CD14-positive monocyte (primary cell): ENCODE measurements at regions not wholly inside any gene's neighbourhood (a gene's known extent, or its start where the extent isn't known, plus 50 kb on each side); places are given as distances from the start of the nearest gene placed in this dataset.

Experiments
- DNase-seq, 3 donors: peaks; one replicate each; pipeline ENCODE4 v3.0.0-alpha.2; 2011 to 2022
- H2AFZ ChIP-seq: 2 replicates; pipeline ENCODE4 v1.6.0; 2012; ENCODE audit warnings: mild to moderate bottlenecking, low read depth, low read length, inconsistent platforms; ENCODE audit not compliant: insufficient read depth, poor library complexity, severe bottlenecking
- H3K27ac ChIP-seq, 2 donors: 1 replicate in 1 of 2; 2 replicates in 1 of 2; pipeline ENCODE4 v1.5.1; 2012 to 2013; ENCODE audit warnings: low read length in 2 of 2, control low read depth in 1 of 2, inconsistent platforms in 1 of 2, low read depth in 1 of 2, mild to moderate bottlenecking in 1 of 2
- H3K27me3 ChIP-seq, 2 donors: one replicate each; pipeline versions ENCODE4 v1.6.0 to v1.6.1; 2011 to 2013; ENCODE audit warnings: low read length in 2 of 2; ENCODE audit not compliant: control insufficient read depth in 2 of 2, insufficient read depth in 2 of 2
- H3K36me3 ChIP-seq, 2 donors: replicated peaks in 1 of 2; 1 replicate in 1 of 2; 2 replicates in 1 of 2; pipeline versions ENCODE4 v1.5.1 to v1.6.1; 2012 to 2013; ENCODE audit warnings: low read length in 2 of 2, control low read depth in 1 of 2, inconsistent platforms in 1 of 2, mild to moderate bottlenecking in 1 of 2; ENCODE audit not compliant: insufficient read depth in 2 of 2, control insufficient read depth in 1 of 2
- H3K4me1 ChIP-seq, 2 donors: 1 replicate in 1 of 2; 2 replicates in 1 of 2; pipeline versions ENCODE4 v1.5.1 to v1.6.1; 2012 to 2013; ENCODE audit warnings: low read length in 2 of 2, control low read depth in 1 of 2, inconsistent platforms in 1 of 2, mild to moderate bottlenecking in 1 of 2, moderate library complexity in 1 of 2; ENCODE audit not compliant: insufficient read depth in 2 of 2, control insufficient read depth in 1 of 2
- H3K4me2 ChIP-seq: replicated peaks from 2 replicates; pipeline ENCODE3; 2012; ENCODE audit warnings: low read length, moderate library complexity, mild to moderate bottlenecking; ENCODE audit not compliant: poor library complexity, severe bottlenecking; ENCODE audit errors: extremely low read depth
- H3K4me3 ChIP-seq, 3 experiments: fragments of 200-600 bp in 1 of 3; sonication (generic) in 1 of 3; replicated peaks in 1 of 3; 1 replicate in 2 of 3; 2 replicates in 1 of 3; pipeline ENCODE4 v1.5.1; 2011 to 2013; ENCODE audit warnings: low read length in 3 of 3, mild to moderate bottlenecking in 3 of 3, control low read depth in 2 of 3, low read depth in 2 of 3, inconsistent platforms in 1 of 3, moderate library complexity in 1 of 3
- H3K79me2 ChIP-seq: 2 replicates; pipeline ENCODE4 v1.6.0; 2012; ENCODE audit warnings: mild to moderate bottlenecking, control low read depth, inconsistent platforms, low read length, moderate library complexity; ENCODE audit not compliant: insufficient read depth
- H3K9ac ChIP-seq: 2 replicates; pipeline ENCODE4 v1.6.0; 2017; ENCODE audit warnings: low read length, mild to moderate bottlenecking; ENCODE audit not compliant: insufficient read depth, poor library complexity, severe bottlenecking
- H3K9me3 ChIP-seq, 2 donors: replicated peaks in 1 of 2; 1 replicate in 1 of 2; 2 replicates in 1 of 2; pipeline versions ENCODE4 v1.5.1 to v1.6.1; 2012 to 2013; ENCODE audit warnings: low read length in 2 of 2, control low read depth in 1 of 2; ENCODE audit not compliant: control insufficient read depth in 1 of 2, insufficient read depth in 1 of 2
- H4K20me1 ChIP-seq: 2 replicates; pipeline ENCODE4 v1.6.0; 2012; ENCODE audit warnings: mild to moderate bottlenecking, low read length, control low read depth, moderate library complexity; ENCODE audit not compliant: insufficient read depth
- H3K27ac Mint-ChIP-seq, 7 donors: one replicate each; pipeline ENCODE4 v1.8.0; 2020; ENCODE audit warnings: mild to moderate bottlenecking in 7 of 7, mixed read lengths in 7 of 7, moderate library complexity in 6 of 7, inconsistent platforms in 2 of 7
- H3K27me3 Mint-ChIP-seq, 3 donors: one replicate each; pipeline ENCODE4 v1.8.0; 2021 to 2022; ENCODE audit warnings: low read depth in 3 of 3, mild to moderate bottlenecking in 3 of 3, mixed read lengths in 3 of 3, moderate library complexity in 3 of 3, inconsistent platforms in 1 of 3
- H3K36me3 Mint-ChIP-seq, 2 donors: one replicate each; pipeline ENCODE4 v1.8.0; 2020; ENCODE audit warnings: mixed read lengths in 2 of 2, inconsistent platforms in 1 of 2, mild to moderate bottlenecking in 1 of 2
- H3K4me1 Mint-ChIP-seq: one replicate; pipeline ENCODE4 v1.8.0; 2020; ENCODE audit warnings: mild to moderate bottlenecking, mixed read lengths
- H3K4me3 Mint-ChIP-seq, 2 donors: one replicate each; pipeline ENCODE4 v1.8.0; 2020; ENCODE audit warnings: mild to moderate bottlenecking in 2 of 2, mixed read lengths in 2 of 2, moderate library complexity in 1 of 2
- H3K9me3 Mint-ChIP-seq, 7 donors: one replicate each; pipeline ENCODE4 v1.8.0; 2020 to 2022; ENCODE audit warnings: mixed read lengths in 7 of 7, mild to moderate bottlenecking in 6 of 7, moderate library complexity in 6 of 7, inconsistent platforms in 2 of 7
- WGBS: methylation state at CpG from one replicate; pipeline ENCODE4 v1.1.5; 2013; ENCODE audit warnings: missing lambda C conversion rate; ENCODE audit not compliant: insufficient coverage; 5-methylcytosine and 5-hydroxymethylcytosine counted together
- intact Hi-C, 2 donors: fragments of 100-400 bp; cut with micrococcal nuclease; formaldehyde crosslinking; loops; one replicate each; pipeline versions ENCODE4 v1.15.0 to v1.15.1; 2023
- TF ChIP-seq, protein P1 (sequence below): fragments of 200-600 bp; IDR thresholded peaks from one replicate; pipeline ENCODE4 v1.8.0; 2022; ENCODE audit warnings: antibody characterized with exemption, mild to moderate bottlenecking

DNA sequence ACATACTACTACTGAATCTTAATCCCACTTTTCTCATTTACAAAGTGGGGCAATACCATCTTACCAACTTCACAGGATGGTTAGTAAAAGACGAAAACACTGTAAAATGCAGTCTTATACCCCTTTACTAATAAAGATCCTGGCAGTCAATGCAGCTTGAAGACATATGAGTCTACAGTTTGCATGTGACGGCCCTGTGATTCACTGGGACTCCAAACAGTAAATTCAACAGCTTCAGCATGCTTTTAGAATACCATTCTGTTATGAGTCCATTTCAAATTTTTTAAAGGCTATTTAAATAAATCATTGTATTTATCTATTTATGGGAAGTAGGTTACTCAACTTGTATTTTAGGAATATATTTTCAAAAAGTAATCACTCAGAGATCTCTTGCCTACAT lies 629.1 kb downstream of the LIG4 start:
- peaks cover 0 to 3% (median 0%) of the 10 kb centered on the region in 7 donors for H3K9me3 Mint-ChIP-seq
- TF ChIP-seq, protein P1, sequence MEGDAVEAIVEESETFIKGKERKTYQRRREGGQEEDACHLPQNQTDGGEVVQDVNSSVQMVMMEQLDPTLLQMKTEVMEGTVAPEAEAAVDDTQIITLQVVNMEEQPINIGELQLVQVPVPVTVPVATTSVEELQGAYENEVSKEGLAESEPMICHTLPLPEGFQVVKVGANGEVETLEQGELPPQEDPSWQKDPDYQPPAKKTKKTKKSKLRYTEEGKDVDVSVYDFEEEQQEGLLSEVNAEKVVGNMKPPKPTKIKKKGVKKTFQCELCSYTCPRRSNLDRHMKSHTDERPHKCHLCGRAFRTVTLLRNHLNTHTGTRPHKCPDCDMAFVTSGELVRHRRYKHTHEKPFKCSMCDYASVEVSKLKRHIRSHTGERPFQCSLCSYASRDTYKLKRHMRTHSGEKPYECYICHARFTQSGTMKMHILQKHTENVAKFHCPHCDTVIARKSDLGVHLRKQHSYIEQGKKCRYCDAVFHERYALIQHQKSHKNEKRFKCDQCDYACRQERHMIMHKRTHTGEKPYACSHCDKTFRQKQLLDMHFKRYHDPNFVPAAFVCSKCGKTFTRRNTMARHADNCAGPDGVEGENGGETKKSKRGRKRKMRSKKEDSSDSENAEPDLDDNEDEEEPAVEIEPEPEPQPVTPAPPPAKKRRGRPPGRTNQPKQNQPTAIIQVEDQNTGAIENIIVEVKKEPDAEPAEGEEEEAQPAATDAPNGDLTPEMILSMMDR, result no peak
- WGBS, result no CpG with 5 or more reads among the region's 2 CpGs
- H3K27me3 ChIP-seq, result no peaks in the 10 kb centered on the region
- intact Hi-C loops, result no loop called here
- no peak overlapping the region for H3K4me3 ChIP-seq
- H3K27me3 Mint-ChIP-seq, result no peaks in the 10 kb centered on the region
- no peaks in the 10 kb centered on the region for H3K36me3 ChIP-seq
- H3K79me2 ChIP-seq, result no peaks in the 10 kb centered on the region
- H3K27ac ChIP-seq, result no peak overlapping the region
- no peak overlapping the region for H3K4me2 ChIP-seq
- no peaks in the 10 kb centered on the region for H3K4me1 Mint-ChIP-seq
- no peaks in the 10 kb centered on the region for H4K20me1 ChIP-seq
- H3K4me1 ChIP-seq, result no peaks in the 10 kb centered on the region
- no peak overlapping the region for H3K4me3 Mint-ChIP-seq
- DNase-seq, result no peak
- no peak overlapping the region for H2AFZ ChIP-seq
- peaks cover 0 to 5% of the 10 kb centered on the region in 2 donors for H3K9me3 ChIP-seq
- no peaks in the 10 kb centered on the region for H3K36me3 Mint-ChIP-seq
- no peak overlapping the region for H3K9ac ChIP-seq
- H3K27ac Mint-ChIP-seq, result no peak overlapping the region

- intact Hi-C loops, result no loop called here
- Mint-ChIP-seq H3K36me3 (no peaks in the 10 kb centered on the region), H3K4me3 (no peak overlapping the region), H3K9me3 (peaks cover 0 to 3% (median 0%) of the 10 kb centered on the region in 7 donors), H3K27ac (no peak overlapping the region), H3K4me1 (no peaks in the 10 kb centered on the region), H3K27me3 (no peaks in the 10 kb centered on the region)
- H3K9me3 ChIP-seq, result peaks cover 0 to 5% of the 10 kb centered on the region in 2 donors
- no peak overlapping the region for H3K4me2 ChIP-seq
- H3K4me3 ChIP-seq, result no peak overlapping the region
- H3K9ac ChIP-seq, result no peak overlapping the region
- no peak for DNase-seq
- H2AFZ ChIP-seq, result no peak overlapping the region
- no peaks in the 10 kb centered on the region for H3K27me3 ChIP-seq
- WGBS, result 33% methylated on average over 1 of the region's 2 CpGs
- H3K36me3 ChIP-seq, result no peaks in the 10 kb centered on the region
- no peak overlapping the region for H3K27ac ChIP-seq
- H4K20me1 ChIP-seq, result no peaks in the 10 kb centered on the region
- H3K79me2 ChIP-seq, result no peaks in the 10 kb centered on the region
- H3K4me1 ChIP-seq, result no peaks in the 10 kb centered on the region
- TF ChIP-seq, protein P1, result no peak
Observed at GRCh38 chr13:107585469-107586180, 629.7 kb downstream of the LIG4 start.
